Caki2 (cell line): ENCODE measurements at regions not wholly inside any gene's neighbourhood (a gene's known extent, or its start where the extent isn't known, plus 50 kb on each side); places are given as distances from the start of the nearest gene placed in this dataset.

Source experiments
- DNase-seq: peaks from one replicate; pipeline ENCODE4 v3.0.0-alpha.2; 2015; ENCODE audit warnings: low read depth
- in situ Hi-C: cut with HindIII; loops from 2 replicates; pipeline ENCODE4 v1.10.0; 2016; ENCODE audit warnings: low sequenced_read_pairs, low pct_unique_long_range_greater_than_20kb, mixed read lengths

GRCh38 chr4:65865489-65865888 is 195.2 kb upstream of the EPHA5 start:
- DNase-seq: peak; percentile 2
- in situ Hi-C loops: no loop called here

GRCh38 chr4:65861993-65862392 is 191.7 kb upstream of the EPHA5 start:
- in situ Hi-C loops: no loop called here

GRCh38 chr4:65845199-65845773 is 175.0 kb upstream of the EPHA5 start:
- DNase-seq: no peak
- in situ Hi-C loops: no loop called here

More at GRCh38 chr4:65861993-65862392, 191.7 kb upstream of the EPHA5 start:
- DNase-seq: no peak

- DNase-seq: no peak
- in situ Hi-C loops: no loop called here
Measured at GRCh38 chr4:65839164-65839931, 169.1 kb upstream of the EPHA5 start.

GRCh38 chr4:65834707-65835106 is 164.4 kb upstream of the EPHA5 start:
- in situ Hi-C loops: no loop called here
- DNase-seq: no peak

- DNase-seq: no peak
- in situ Hi-C loops: no loop called here
Measured at GRCh38 chr4:65831828-65832227, 161.5 kb upstream of the EPHA5 start.

- in situ Hi-C loops: no loop called here
- DNase-seq: peak; percentile 37
Measured at GRCh38 chr4:65825116-65825753, 154.9 kb upstream of the EPHA5 start.

- DNase-seq: no peak
- in situ Hi-C loops: no loop called here
Measured at GRCh38 chr4:65819192-65819591, 148.9 kb upstream of the EPHA5 start.

GRCh38 chr4:65805936-65806335 is 135.6 kb upstream of the EPHA5 start:
- in situ Hi-C loops: no loop called here
- DNase-seq: no peak

GRCh38 chr4:65799513-65799912 is 129.2 kb upstream of the EPHA5 start:
- no peak for DNase-seq
- in situ Hi-C loops: no loop called here

GRCh38 chr4:65798498-65799127 is 128.3 kb upstream of the EPHA5 start:
- in situ Hi-C loops: no loop called here
- no peak for DNase-seq

GRCh38 chr4:65791812-65792308 is 121.6 kb upstream of the EPHA5 start:
- in situ Hi-C loops: no loop called here
- DNase-seq: peak; percentile 27

- in situ Hi-C loops: no loop called here
- DNase-seq: no peak
Measured at GRCh38 chr4:65791111-65791811, 121.0 kb upstream of the EPHA5 start.

- in situ Hi-C loops: no loop called here
- DNase-seq: peak; percentile 12
Measured at GRCh38 chr4:65789805-65790204, 119.5 kb upstream of the EPHA5 start.

- DNase-seq: no peak
- in situ Hi-C loops: no loop called here
Measured at GRCh38 chr4:65789341-65789740, 119.1 kb upstream of the EPHA5 start.

- in situ Hi-C loops: no loop called here
- DNase-seq: no peak
Measured at GRCh38 chr4:65777270-65777669, 107.0 kb upstream of the EPHA5 start.

GRCh38 chr4:65773636-65774035 is 103.3 kb upstream of the EPHA5 start:
- no peak for DNase-seq
- in situ Hi-C loops: no loop called here

- in situ Hi-C loops: no loop called here
- DNase-seq: no peak
Measured at GRCh38 chr4:65747386-65747785, 77.1 kb upstream of the EPHA5 start.
